ENCODE measurements at regions not wholly inside any gene's neighbourhood (a gene's known extent, or its start where the extent isn't known, plus 50 kb on each side); places are given as distances from the start of the nearest gene placed in this dataset.
A peak's percentile ranks its signal among the peaks of the same experiment; 100 is the strongest.
"Not testable (repeated sequence)": the region's sequence is repeated elsewhere in the genome, so short reads cannot be mapped to it uniquely, and the experiment has no call there.

- Histone ChIP-seq H3K27me3 (ENCODE audit: control insufficient read depth, insufficient read depth, low read length) (no peaks in the 10 kb centered on the region), H3K27ac (ENCODE audit: low read length) (no peak overlapping the region), H3K4me3 (ENCODE audit: low read length) (no peak overlapping the region), H3K9me3 (ENCODE audit: control insufficient read depth, low read depth, low read length) (no peaks in the 10 kb centered on the region), H3K4me1 (ENCODE audit: control insufficient read depth, insufficient read depth, low read length) (no peaks in the 10 kb centered on the region), H3K36me3 (ENCODE audit: control insufficient read depth, insufficient read depth, low read length) (no peaks in the 10 kb centered on the region)
- WGBS (ENCODE audit: insufficient coverage, low lambda C conversion rate), result no CpG with 5 or more reads among the region's 4 CpGs
- DNase-seq, result no peak
Observed at GRCh38 chr10:84700668-84701369, 372.4 kb downstream of the CCSER2 start.

- Histone ChIP-seq H3K36me3 (ENCODE audit: control insufficient read depth, insufficient read depth, low read length) (no peaks in the 10 kb centered on the region), H3K9me3 (ENCODE audit: control insufficient read depth, low read depth, low read length) (no peaks in the 10 kb centered on the region), H3K27me3 (ENCODE audit: control insufficient read depth, insufficient read depth, low read length) (no peaks in the 10 kb centered on the region), H3K4me3 (ENCODE audit: low read length) (no peak overlapping the region), H3K4me1 (ENCODE audit: control insufficient read depth, insufficient read depth, low read length) (no peaks in the 10 kb centered on the region), H3K27ac (ENCODE audit: low read length) (no peak overlapping the region)
- WGBS (ENCODE audit: insufficient coverage, low lambda C conversion rate), result no CpG with 5 or more reads among the region's 3 CpGs
- no peak for DNase-seq
Observed at GRCh38 chr10:84701370-84701720, 373.0 kb downstream of the CCSER2 start.

- no peaks in the 10 kb centered on the region for H3K4me1 ChIP-seq (ENCODE audit: control insufficient read depth, insufficient read depth, low read length)
- no peak overlapping the region for H3K4me3 ChIP-seq (ENCODE audit: low read length)
- no CpG with 5 or more reads among the region's 3 CpGs for WGBS (ENCODE audit: insufficient coverage, low lambda C conversion rate)
Observed at GRCh38 chr10:84704101-84704500, 375.7 kb downstream of the CCSER2 start.

GRCh38 chr10:84706431-84706830, 378.0 kb downstream of the CCSER2 start:
- H3K27me3 ChIP-seq (ENCODE audit: control insufficient read depth, insufficient read depth, low read length), result no peaks in the 10 kb centered on the region

More at GRCh38 chr10:84704101-84704500, 375.7 kb downstream of the CCSER2 start:
- Histone ChIP-seq H3K27ac (ENCODE audit: low read length) (no peak overlapping the region), H3K9me3 (ENCODE audit: control insufficient read depth, low read depth, low read length) (no peaks in the 10 kb centered on the region), H3K36me3 (ENCODE audit: control insufficient read depth, insufficient read depth, low read length) (no peaks in the 10 kb centered on the region), H3K27me3 (ENCODE audit: control insufficient read depth, insufficient read depth, low read length) (no peaks in the 10 kb centered on the region)
- no peak for DNase-seq

GRCh38 chr10:84706875-84707274, 378.5 kb downstream of the CCSER2 start:
- no peak overlapping the region for H3K4me3 ChIP-seq (ENCODE audit: low read length)
- H3K36me3 ChIP-seq (ENCODE audit: control insufficient read depth, insufficient read depth, low read length), result no peaks in the 10 kb centered on the region
- no peak for DNase-seq
- H3K27me3 ChIP-seq (ENCODE audit: control insufficient read depth, insufficient read depth, low read length), result no peaks in the 10 kb centered on the region
- H3K9me3 ChIP-seq (ENCODE audit: control insufficient read depth, low read depth, low read length), result no peaks in the 10 kb centered on the region
- WGBS (ENCODE audit: insufficient coverage, low lambda C conversion rate), result no CpG with 5 or more reads among the region's 8 CpGs
- no peak overlapping the region for H3K27ac ChIP-seq (ENCODE audit: low read length)
- no peaks in the 10 kb centered on the region for H3K4me1 ChIP-seq (ENCODE audit: control insufficient read depth, insufficient read depth, low read length)

More at GRCh38 chr10:84706431-84706830, 378.0 kb downstream of the CCSER2 start:
- WGBS (ENCODE audit: insufficient coverage, low lambda C conversion rate), result no CpG with 5 or more reads among the region's 1 CpG
- no peak overlapping the region for H3K4me3 ChIP-seq (ENCODE audit: low read length)
- no peak overlapping the region for H3K27ac ChIP-seq (ENCODE audit: low read length)
- H3K36me3 ChIP-seq (ENCODE audit: control insufficient read depth, insufficient read depth, low read length), result no peaks in the 10 kb centered on the region
- no peaks in the 10 kb centered on the region for H3K9me3 ChIP-seq (ENCODE audit: control insufficient read depth, low read depth, low read length)
- H3K4me1 ChIP-seq (ENCODE audit: control insufficient read depth, insufficient read depth, low read length), result no peaks in the 10 kb centered on the region
- no peak for DNase-seq

- no peaks in the 10 kb centered on the region for H3K36me3 ChIP-seq (ENCODE audit: control insufficient read depth, insufficient read depth, low read length)
- H3K27ac ChIP-seq (ENCODE audit: low read length), result no peak overlapping the region
- H3K27me3 ChIP-seq (ENCODE audit: control insufficient read depth, insufficient read depth, low read length), result no peaks in the 10 kb centered on the region
- DNase-seq, result peak in 1 of 2 donors; percentile 9
- WGBS (ENCODE audit: insufficient coverage, low lambda C conversion rate), result no CpG with 5 or more reads among the region's 2 CpGs
- H3K4me1 ChIP-seq (ENCODE audit: control insufficient read depth, insufficient read depth, low read length), result no peaks in the 10 kb centered on the region
- no peak overlapping the region for H3K4me3 ChIP-seq (ENCODE audit: low read length)
- no peaks in the 10 kb centered on the region for H3K9me3 ChIP-seq (ENCODE audit: control insufficient read depth, low read depth, low read length)
Observed at GRCh38 chr10:84715911-84716310, 387.5 kb downstream of the CCSER2 start.

- no peaks in the 10 kb centered on the region for H3K9me3 ChIP-seq (ENCODE audit: control insufficient read depth, low read depth, low read length)
- H3K27ac ChIP-seq (ENCODE audit: low read length), result no peak overlapping the region
- WGBS (ENCODE audit: insufficient coverage, low lambda C conversion rate), result no CpG with 5 or more reads among the region's 3 CpGs
- no peak for DNase-seq
- H3K36me3 ChIP-seq (ENCODE audit: control insufficient read depth, insufficient read depth, low read length), result no peaks in the 10 kb centered on the region
- H3K27me3 ChIP-seq (ENCODE audit: control insufficient read depth, insufficient read depth, low read length), result no peaks in the 10 kb centered on the region
- no peaks in the 10 kb centered on the region for H3K4me1 ChIP-seq (ENCODE audit: control insufficient read depth, insufficient read depth, low read length)
- H3K4me3 ChIP-seq (ENCODE audit: low read length), result no peak overlapping the region
Observed at GRCh38 chr10:84718877-84719616, 390.7 kb downstream of the CCSER2 start.

- Histone ChIP-seq H3K36me3 (ENCODE audit: control insufficient read depth, insufficient read depth, low read length) (no peaks in the 10 kb centered on the region), H3K27me3 (ENCODE audit: control insufficient read depth, insufficient read depth, low read length) (no peaks in the 10 kb centered on the region), H3K4me3 (ENCODE audit: low read length) (no peak overlapping the region), H3K4me1 (ENCODE audit: control insufficient read depth, insufficient read depth, low read length) (no peaks in the 10 kb centered on the region), H3K27ac (ENCODE audit: low read length) (no peak overlapping the region), H3K9me3 (ENCODE audit: control insufficient read depth, low read depth, low read length) (no peaks in the 10 kb centered on the region)
- no CpG with 5 or more reads among the region's 1 CpG for WGBS (ENCODE audit: insufficient coverage, low lambda C conversion rate)
- DNase-seq, result no peak
Observed at GRCh38 chr10:84719687-84720086, 391.3 kb downstream of the CCSER2 start.

GRCh38 chr10:84727398-84727797, 399.0 kb downstream of the CCSER2 start:
- no peaks in the 10 kb centered on the region for H3K9me3 ChIP-seq (ENCODE audit: control insufficient read depth, low read depth, low read length)
- WGBS (ENCODE audit: insufficient coverage, low lambda C conversion rate), result no CpG with 5 or more reads among the region's 5 CpGs
- H3K36me3 ChIP-seq (ENCODE audit: control insufficient read depth, insufficient read depth, low read length), result no peaks in the 10 kb centered on the region
- no peak for DNase-seq
- no peaks in the 10 kb centered on the region for H3K4me1 ChIP-seq (ENCODE audit: control insufficient read depth, insufficient read depth, low read length)
- H3K4me3 ChIP-seq (ENCODE audit: low read length), result no peak overlapping the region
- no peak overlapping the region for H3K27ac ChIP-seq (ENCODE audit: low read length)
- no peaks in the 10 kb centered on the region for H3K27me3 ChIP-seq (ENCODE audit: control insufficient read depth, insufficient read depth, low read length)

GRCh38 chr10:84739126-84739525, 410.7 kb downstream of the CCSER2 start:
- H3K27me3 ChIP-seq (ENCODE audit: control insufficient read depth, insufficient read depth, low read length); H3K4me3 ChIP-seq (ENCODE audit: low read length); H3K36me3 ChIP-seq (ENCODE audit: control insufficient read depth, insufficient read depth, low read length); DNase-seq; H3K27ac ChIP-seq (ENCODE audit: low read length); H3K9me3 ChIP-seq (ENCODE audit: control insufficient read depth, low read depth, low read length); H3K4me1 ChIP-seq (ENCODE audit: control insufficient read depth, insufficient read depth, low read length): not testable (repeated sequence)
- 80% methylated on average over 1 of the region's 9 CpGs for WGBS (ENCODE audit: insufficient coverage, low lambda C conversion rate)

- H3K9me3 ChIP-seq (ENCODE audit: control insufficient read depth, low read depth, low read length), result no peaks in the 10 kb centered on the region
- DNase-seq, result no peak
- no peaks in the 10 kb centered on the region for H3K36me3 ChIP-seq (ENCODE audit: control insufficient read depth, insufficient read depth, low read length)
- H3K4me1 ChIP-seq (ENCODE audit: control insufficient read depth, insufficient read depth, low read length), result no peaks in the 10 kb centered on the region
- no peak overlapping the region for H3K4me3 ChIP-seq (ENCODE audit: low read length)
- H3K27ac ChIP-seq (ENCODE audit: low read length), result no peak overlapping the region
- no peaks in the 10 kb centered on the region for H3K27me3 ChIP-seq (ENCODE audit: control insufficient read depth, insufficient read depth, low read length)
- 100% methylated on average over 1 of the region's 1 CpG for WGBS (ENCODE audit: insufficient coverage, low lambda C conversion rate)
Observed at GRCh38 chr10:84739641-84740040, 411.3 kb downstream of the CCSER2 start.

Data from large intestine (tissue), 3 donors.